WTC11 (cell line): ENCODE measurements at regions not wholly inside any gene's neighbourhood (a gene's known extent, or its start where the extent isn't known, plus 50 kb on each side); places are given as distances from the start of the nearest gene placed in this dataset.

ENCODE experiments used
- ATAC-seq: fragments of 200-7000 bp; cut with Tn5 transposase; 2 replicates; pipeline ENCODE4 v1.10.0; 2021; ENCODE audit warnings: mild to moderate bottlenecking, moderate library complexity
- CTCF ChIA-PET: fragments of 300-600 bp; sonication (Branson Sonifier 250); formaldehyde crosslinking; loops from one replicate; lab custom pipeline; 2021; ENCODE audit warnings: antibody characterized with exemption; lab: Charles Lee
- POLR2A ChIA-PET: fragments of 350-600 bp; sonication (Branson Sonifier 250); formaldehyde crosslinking; loops from one replicate; lab custom pipeline; 2021; ENCODE audit warnings: antibody characterized with exemption; lab: Charles Lee
- DNase-seq: peaks from one replicate; pipeline ENCODE4 v3.0.0; 2021; ENCODE audit warnings: low spot score
- H3K27ac Mint-ChIP-seq: 2 replicates; pipeline ENCODE4 v1.8.0; 2021; ENCODE audit warnings: mixed read lengths
- H3K27me3 Mint-ChIP-seq: 2 replicates; pipeline ENCODE4 v1.8.0; 2021; ENCODE audit warnings: low read depth, mild to moderate bottlenecking, moderate library complexity, mixed read lengths
- H3K36me3 Mint-ChIP-seq: 2 replicates; pipeline ENCODE4 v1.8.0; 2021; ENCODE audit warnings: mixed read lengths
- H3K4me1 Mint-ChIP-seq: 2 replicates; pipeline ENCODE4 v1.8.0; 2022; ENCODE audit warnings: mixed read lengths
- H3K4me3 Mint-ChIP-seq: 2 replicates; pipeline ENCODE4 v1.8.0; 2021; ENCODE audit warnings: mild to moderate bottlenecking, moderate library complexity, mixed read lengths
- H3K9me3 Mint-ChIP-seq: 2 replicates; pipeline ENCODE4 v1.8.0; 2021; ENCODE audit warnings: mixed read lengths
- CTCF ChIP-seq: fragments of 200-600 bp; IDR thresholded peaks from 2 replicates; pipeline ENCODE4 v1.8.0; 2022; ENCODE audit warnings: antibody characterized with exemption
- EMX1 ChIP-seq: fragments of 250-450 bp; sonication (Bioruptor Pico); IDR thresholded peaks from 2 replicates; pipeline ENCODE4 v1.8.0; 2021; ENCODE audit warnings: mild to moderate bottlenecking
- GABPB1 ChIP-seq: sonication (generic); formaldehyde crosslinking; IDR thresholded peaks from 2 replicates; pipeline ENCODE4 v1.8.1; 2023; ENCODE audit warnings: mild to moderate bottlenecking, missing genetic modification reagents
- HMGA2 ChIP-seq: fragments of 250-450 bp; sonication (Bioruptor Pico); IDR thresholded peaks from 2 replicates; pipeline ENCODE4 v1.4.0; 2021; ENCODE audit warnings: mild to moderate bottlenecking, moderate library complexity
- HMGXB4 ChIP-seq: sonication (generic); formaldehyde crosslinking; IDR thresholded peaks from 2 replicates; pipeline ENCODE4 v1.8.1; 2023; ENCODE audit warnings: mild to moderate bottlenecking, moderate library complexity, missing genetic modification reagents
- JUN ChIP-seq: sonication (generic); formaldehyde crosslinking; IDR thresholded peaks from 2 replicates; pipeline ENCODE4 v1.8.0; 2023; ENCODE audit warnings: mild to moderate bottlenecking, missing genetic modification reagents
- NR2C2 ChIP-seq: sonication (generic); formaldehyde crosslinking; IDR thresholded peaks from 2 replicates; pipeline ENCODE4 v1.8.0; 2022; ENCODE audit warnings: mild to moderate bottlenecking, missing genetic modification reagents
- NR3C1 ChIP-seq: sonication (generic); formaldehyde crosslinking; conservative IDR thresholded peaks from 2 replicates; pipeline ENCODE4 v1.8.1; 2023; ENCODE audit warnings: low read depth, mild to moderate bottlenecking, missing genetic modification reagents
- RELA ChIP-seq: sonication (generic); formaldehyde crosslinking; IDR thresholded peaks from 2 replicates; pipeline ENCODE4 v1.8.1; 2022; ENCODE audit warnings: missing genetic modification reagents, mild to moderate bottlenecking, borderline replicate concordance
- USF2 ChIP-seq: sonication (generic); formaldehyde crosslinking; IDR thresholded peaks from 2 replicates; pipeline ENCODE4 v1.8.1; 2023; ENCODE audit warnings: mild to moderate bottlenecking, missing genetic modification reagents, moderate library complexity
- ZNF121 ChIP-seq: sonication (generic); formaldehyde crosslinking; IDR thresholded peaks from 2 replicates; pipeline ENCODE4 v1.8.0; 2023; ENCODE audit warnings: missing genetic modification reagents
- ZNF219 ChIP-seq: sonication (generic); formaldehyde crosslinking; IDR thresholded peaks from 2 replicates; pipeline ENCODE4 v1.8.0; 2023; ENCODE audit warnings: missing genetic modification reagents, mild to moderate bottlenecking, borderline replicate concordance
- ZNF263 ChIP-seq: sonication (generic); formaldehyde crosslinking; IDR thresholded peaks from 2 replicates; pipeline ENCODE4 v1.8.1; 2022; ENCODE audit warnings: low read depth, mild to moderate bottlenecking, moderate library complexity, missing genetic modification reagents
- ZNF532 ChIP-seq: fragments of 250-450 bp; sonication (Bioruptor Pico); IDR thresholded peaks from 2 replicates; pipeline ENCODE4 v1.9.0; 2021; ENCODE audit warnings: mild to moderate bottlenecking, borderline replicate concordance

- peaks cover 12% of the 10 kb centered on the region for H3K4me1 Mint-ChIP-seq
- no peak overlapping the region for H3K4me3 Mint-ChIP-seq
- CTCF ChIA-PET, result no interaction called here
- POLR2A ChIA-PET, result no interaction called here
- no peaks in the 10 kb centered on the region for H3K9me3 Mint-ChIP-seq
- H3K27me3 Mint-ChIP-seq, result no peaks in the 10 kb centered on the region
- TF ChIP-seq HMGA2 (CRISPR knock-in tag) (no peak), CTCF (no peak), GABPB1 (CRISPR knock-in tag) (no peak), ZNF263 (CRISPR knock-in tag) (no peak)
- no peaks in the 10 kb centered on the region for H3K36me3 Mint-ChIP-seq
- no peak overlapping the region for H3K27ac Mint-ChIP-seq
- ATAC-seq (no peak), DNase-seq (no peak)
Observed at GRCh38 chr13:44273216-44273615, 100.4 kb upstream of the SERP2 start.

GRCh38 chr13:44273991-44274770 lies 99.4 kb upstream of the SERP2 start:
- POLR2A ChIA-PET, result interaction anchor here (0.6 kb wide), 1 partner anchor 161 kb away, joined by 3 read pairs; no protein-coding TSS in a partner anchor
- CTCF ChIA-PET, result interaction anchor here (1.1 kb wide), 1 partner anchor 9 kb away, joined by 3 read pairs; no protein-coding TSS in a partner anchor
- no peak for DNase-seq
- peaks cover 12% of the 10 kb centered on the region for H3K4me1 Mint-ChIP-seq
- no peaks in the 10 kb centered on the region for H3K9me3 Mint-ChIP-seq
- no peaks in the 10 kb centered on the region for H3K27me3 Mint-ChIP-seq
- H3K27ac Mint-ChIP-seq, result no peak overlapping the region
- no peak for ATAC-seq
- no peaks in the 10 kb centered on the region for H3K36me3 Mint-ChIP-seq
- no peak overlapping the region for H3K4me3 Mint-ChIP-seq
- TF ChIP-seq CTCF, result no peak
- no peak for TF ChIP-seq USF2
- TF ChIP-seq HMGXB4 (CRISPR knock-in tag), result no peak
- no peak for TF ChIP-seq RELA (CRISPR knock-in tag)
- TF ChIP-seq EMX1 (CRISPR knock-in tag), result no peak

- no peak for DNase-seq
- H3K4me1 Mint-ChIP-seq, result peaks cover 12% of the 10 kb centered on the region
- no peaks in the 10 kb centered on the region for H3K36me3 Mint-ChIP-seq
- TF ChIP-seq ZNF532 (CRISPR knock-in tag), result no peak
- TF ChIP-seq ZNF121 (CRISPR knock-in tag), result no peak
- TF ChIP-seq USF2, result no peak
- no peak for TF ChIP-seq ZNF219
- TF ChIP-seq NR3C1 (CRISPR knock-in tag), result no peak
- TF ChIP-seq NR2C2 (CRISPR knock-in tag), result no peak
- no peak for TF ChIP-seq JUN (CRISPR knock-in tag)
- H3K9me3 Mint-ChIP-seq, result no peaks in the 10 kb centered on the region
- POLR2A ChIA-PET, result interaction anchor here (0.6 kb wide), 1 partner anchor 161 kb away, joined by 3 read pairs; no protein-coding TSS in a partner anchor
- ATAC-seq, result no peak
- no peaks in the 10 kb centered on the region for H3K27me3 Mint-ChIP-seq
- CTCF ChIA-PET, result interaction anchor here (1.1 kb wide), 1 partner anchor 9 kb away, joined by 3 read pairs; no protein-coding TSS in a partner anchor
- H3K27ac Mint-ChIP-seq, result no peak overlapping the region
- H3K4me3 Mint-ChIP-seq, result no peak overlapping the region
Observed at GRCh38 chr13:44274771-44275205, 98.8 kb upstream of the SERP2 start.
